NCI-H2029 treated with DMSO at 0.1 percent for 48 hours (cell line): ENCODE measurements at regions not wholly inside any gene's neighbourhood (a gene's known extent, or its start where the extent isn't known, plus 50 kb on each side); places are given as distances from the start of the nearest gene placed in this dataset.
"Not testable (repeated sequence)": the region's sequence is repeated elsewhere in the genome, so short reads cannot be mapped to it uniquely, and the experiment has no call there.

Source experiments
- DNase-seq: peaks from one replicate; lab custom pipeline; 2025; lab: John Stamatoyannopoulos, UW

DNA sequence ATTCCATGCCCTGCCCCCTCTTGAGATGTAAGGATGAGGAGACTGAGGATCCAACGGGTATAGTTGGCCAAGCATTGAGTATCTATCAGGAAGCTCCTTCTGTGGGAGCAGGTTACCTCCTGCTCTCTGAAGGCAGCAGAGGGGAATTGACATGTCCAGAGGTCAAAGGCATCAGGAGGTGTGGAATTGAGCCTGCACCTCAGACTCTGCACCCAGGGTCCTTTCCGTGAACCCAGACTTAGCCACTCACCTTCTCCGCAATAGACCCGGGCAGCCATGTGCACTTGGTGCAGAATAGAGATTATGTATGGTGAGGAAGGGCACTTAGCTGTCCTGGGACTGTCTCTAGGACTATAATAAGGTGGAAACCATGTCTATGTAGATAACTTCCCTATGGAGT lies 399.0 kb upstream of the TPM1 start:
- DNase-seq = no peak

DNA sequence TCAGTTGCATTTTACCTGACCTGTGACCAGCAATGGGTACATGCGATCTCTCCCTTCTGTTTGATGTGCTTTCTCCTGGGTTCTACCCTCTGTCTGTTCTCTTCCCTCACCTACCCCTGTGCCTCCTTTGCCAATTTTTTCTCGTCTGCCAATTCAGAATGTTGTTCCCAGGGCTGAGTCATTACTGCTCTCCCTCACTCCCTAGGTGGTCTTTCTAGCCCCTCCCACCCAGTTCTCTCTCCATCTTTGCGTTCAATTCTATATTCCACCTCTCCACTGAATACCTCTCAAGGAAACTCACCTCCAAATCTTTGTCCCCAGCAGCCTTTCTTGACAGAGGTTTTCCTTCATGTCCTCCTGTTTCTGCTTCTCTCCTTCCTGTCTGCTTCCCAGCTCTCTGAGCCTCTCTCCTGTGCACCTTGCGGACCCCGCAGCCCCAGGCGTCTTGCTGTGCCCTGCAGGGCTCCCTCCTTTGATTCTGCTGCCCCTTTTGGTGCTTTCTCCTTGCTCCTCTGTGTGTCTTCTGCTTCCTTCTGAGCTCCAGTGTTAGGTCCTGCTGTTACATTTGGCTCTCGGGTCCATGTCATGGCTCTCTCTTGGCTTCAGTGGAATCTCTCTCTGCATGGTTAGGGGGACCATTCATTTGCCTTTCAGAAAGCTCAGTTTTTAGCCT lies 398.2 kb upstream of the TPM1 start:
- DNase-seq = no peak

DNA sequence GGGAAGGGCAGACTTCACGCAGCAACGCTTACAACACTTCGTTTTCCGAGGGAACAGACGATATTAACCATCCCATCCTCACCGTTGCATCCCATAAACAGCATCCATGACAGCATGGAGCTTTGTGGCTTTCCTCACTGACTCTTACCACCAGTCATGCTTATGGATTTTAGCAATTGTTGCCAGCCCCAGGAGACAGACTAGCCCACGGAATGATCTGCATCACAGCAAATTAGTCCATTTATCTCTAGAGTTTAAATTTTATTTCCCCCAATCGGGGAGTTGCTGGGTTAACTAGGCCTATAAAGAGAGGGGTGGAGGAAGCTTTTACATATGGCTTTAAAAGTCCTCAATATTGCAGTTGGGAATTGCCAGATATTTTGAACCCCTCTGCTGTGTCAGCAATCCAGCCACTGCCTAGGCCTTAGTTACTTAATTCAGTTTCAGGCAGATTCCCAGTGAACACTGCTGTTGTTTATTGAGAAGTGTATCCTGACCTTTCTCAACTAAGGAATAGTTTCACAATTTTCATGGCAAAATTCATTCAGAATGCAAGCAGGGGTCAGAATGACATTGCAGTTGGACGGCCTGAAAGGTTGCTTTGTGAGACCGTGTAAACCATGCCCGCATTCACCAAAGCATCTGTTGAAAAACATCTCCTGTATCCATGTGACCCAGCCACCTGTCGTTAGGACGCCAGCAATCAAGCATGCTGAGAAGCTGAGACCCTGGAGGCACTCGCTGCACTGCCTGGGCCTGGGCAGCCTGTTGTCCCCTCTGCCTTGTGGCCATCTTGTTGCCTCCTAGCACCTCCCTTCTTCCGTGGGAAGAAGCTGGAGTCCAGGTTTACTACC lies 397.4 kb upstream of the TPM1 start:
- no peak for DNase-seq

DNA sequence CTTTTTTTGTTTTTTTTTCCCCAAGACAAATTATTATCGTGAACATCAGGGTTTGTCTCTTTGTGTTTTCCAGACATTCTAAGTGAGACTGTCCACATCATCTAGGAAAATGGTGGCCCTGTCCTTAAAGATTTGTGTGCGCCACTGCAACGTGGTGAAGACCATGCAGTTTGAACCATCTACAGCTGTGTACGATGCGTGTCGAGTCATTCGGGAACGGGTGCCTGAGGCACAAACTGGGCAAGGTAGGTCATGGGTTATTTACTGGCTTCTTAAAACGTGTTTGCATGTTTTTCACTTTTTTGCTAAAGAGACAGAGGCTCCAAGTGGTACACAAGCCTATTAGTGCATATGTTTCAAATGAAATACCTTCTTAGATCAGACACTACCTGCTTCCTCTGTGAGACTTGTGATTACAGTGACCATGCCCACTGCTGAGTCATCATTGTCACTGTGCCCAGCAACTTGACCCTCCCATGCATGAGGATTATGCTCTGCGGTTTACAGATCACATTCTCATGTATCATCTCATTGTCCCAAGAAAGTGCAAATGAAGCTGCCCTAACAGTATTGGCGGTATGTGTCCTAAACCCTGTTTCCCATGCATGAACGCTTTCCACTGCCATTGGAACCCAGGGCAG lies 395.2 kb upstream of the TPM1 start:
- DNase-seq = peak; percentile 4

DNA sequence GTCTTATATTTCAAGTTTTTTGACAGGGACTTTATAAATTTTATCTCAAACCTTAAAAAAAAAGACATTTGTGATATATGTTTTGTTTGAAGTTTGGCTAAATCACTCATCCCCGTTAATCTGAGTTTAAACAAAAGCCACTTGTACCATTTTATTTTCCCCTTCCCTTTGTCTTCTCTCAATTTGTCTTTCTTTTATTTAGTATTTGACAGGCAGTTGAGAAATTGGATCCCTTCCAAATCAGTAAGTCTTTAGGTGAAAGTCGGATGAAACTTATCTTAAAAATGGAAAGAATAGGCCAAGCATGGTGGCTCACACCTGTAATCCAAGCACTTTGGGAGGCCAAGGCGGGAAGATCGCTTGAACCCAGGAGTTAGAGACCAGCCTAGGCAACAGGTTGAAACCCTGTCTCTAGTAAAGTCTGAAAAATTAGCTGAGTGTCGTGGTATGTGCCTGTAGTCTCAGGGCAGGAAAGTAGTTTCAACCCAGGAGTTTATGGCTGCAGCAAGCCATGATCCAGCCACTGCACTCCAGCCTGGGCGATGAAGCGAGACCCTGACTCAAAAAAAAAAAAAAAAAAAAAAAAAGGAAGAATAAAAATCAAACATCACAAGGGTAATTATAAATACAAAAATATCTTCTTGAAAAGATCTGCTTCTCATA lies 394.6 kb upstream of the TPM1 start:
- DNase-seq = peak; percentile 2

DNA sequence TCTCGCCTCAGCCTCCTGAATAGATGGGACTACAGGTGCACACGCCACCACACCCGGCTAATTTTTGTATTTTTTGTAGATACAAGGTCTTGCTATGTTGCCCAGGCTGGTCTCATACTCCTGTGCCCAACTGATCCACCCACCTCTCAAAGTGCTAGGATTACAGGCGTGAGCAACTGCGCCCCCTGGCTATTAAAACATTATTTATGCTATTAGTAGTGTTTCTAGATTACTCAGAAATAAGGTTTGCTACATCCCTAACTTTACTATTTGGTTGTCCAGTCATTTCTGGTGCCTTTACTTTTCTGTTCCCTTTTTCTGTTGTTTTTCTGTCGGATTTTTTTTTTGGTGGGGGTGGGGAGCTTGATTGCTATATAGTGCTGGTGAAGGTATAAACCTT lies 393.6 kb upstream of the TPM1 start:
- DNase-seq = no peak

DNA sequence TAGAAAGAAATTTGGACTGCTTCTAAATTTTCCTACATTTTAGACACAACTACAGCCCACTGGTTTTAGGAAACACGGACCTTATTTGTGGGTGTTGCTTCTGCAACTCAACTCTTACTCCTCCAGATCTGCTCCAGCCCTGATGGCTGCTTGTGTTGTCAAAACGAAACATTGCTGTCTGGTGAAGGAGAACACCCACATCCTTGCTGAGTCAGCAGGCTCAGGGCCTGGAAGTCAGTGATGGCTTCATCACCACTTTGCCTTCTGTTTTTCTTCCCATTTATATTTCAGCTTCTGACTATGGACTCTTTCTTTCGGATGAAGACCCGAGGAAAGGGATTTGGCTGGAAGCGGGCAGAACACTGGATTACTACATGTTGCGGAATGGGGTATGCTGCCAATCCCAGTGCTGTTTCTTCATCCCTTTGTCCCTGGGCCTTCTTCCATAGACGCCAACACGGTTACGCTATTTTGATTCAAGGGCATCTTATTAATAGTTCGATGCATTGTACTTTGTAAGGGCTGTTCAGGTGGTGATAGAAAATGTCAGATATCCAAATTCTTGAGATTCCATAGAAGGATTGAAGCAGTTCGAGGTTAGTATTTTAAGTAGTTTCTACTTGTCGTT lies 392.6 kb upstream of the TPM1 start:
- DNase-seq = no peak

DNA sequence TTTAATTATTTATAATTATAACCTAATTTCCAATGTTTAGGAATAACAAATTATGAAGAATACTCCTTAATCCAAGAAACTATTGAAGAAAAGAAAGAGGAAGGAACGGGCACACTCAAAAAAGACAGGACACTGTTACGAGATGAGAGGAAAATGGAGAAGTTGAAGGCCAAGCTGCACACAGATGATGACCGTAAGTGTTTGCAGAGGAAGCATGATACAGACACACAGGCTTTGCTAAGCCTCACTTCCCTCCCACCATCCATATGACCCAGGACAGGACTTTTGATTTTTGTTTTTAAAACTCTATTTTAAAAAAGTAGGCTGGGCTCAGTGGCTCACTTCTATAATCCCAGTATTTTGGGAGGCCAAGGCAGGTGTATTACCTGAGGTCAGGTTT lies 389.4 kb upstream of the TPM1 start:
- DNase-seq = no peak

DNA sequence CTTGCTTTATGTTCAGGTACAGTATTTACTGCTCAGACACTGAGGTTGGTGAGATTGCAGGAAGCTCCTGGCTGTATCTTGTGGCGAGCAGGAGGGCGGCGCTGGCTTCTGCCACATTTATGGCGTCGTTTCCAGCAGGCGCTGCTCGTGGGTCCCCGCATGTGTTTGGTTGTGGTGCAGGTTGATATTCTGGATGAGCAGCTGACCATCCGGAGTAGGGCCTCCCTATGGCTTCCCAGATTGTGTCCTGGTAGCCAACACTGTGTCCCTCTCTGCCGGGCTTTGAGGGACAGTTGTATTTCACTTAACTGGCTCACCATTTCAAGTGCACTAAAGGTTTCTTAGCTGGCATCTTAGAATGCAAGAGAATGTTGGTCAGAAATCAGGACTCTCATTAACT lies 386.5 kb upstream of the TPM1 start:
- no peak for DNase-seq

DNA sequence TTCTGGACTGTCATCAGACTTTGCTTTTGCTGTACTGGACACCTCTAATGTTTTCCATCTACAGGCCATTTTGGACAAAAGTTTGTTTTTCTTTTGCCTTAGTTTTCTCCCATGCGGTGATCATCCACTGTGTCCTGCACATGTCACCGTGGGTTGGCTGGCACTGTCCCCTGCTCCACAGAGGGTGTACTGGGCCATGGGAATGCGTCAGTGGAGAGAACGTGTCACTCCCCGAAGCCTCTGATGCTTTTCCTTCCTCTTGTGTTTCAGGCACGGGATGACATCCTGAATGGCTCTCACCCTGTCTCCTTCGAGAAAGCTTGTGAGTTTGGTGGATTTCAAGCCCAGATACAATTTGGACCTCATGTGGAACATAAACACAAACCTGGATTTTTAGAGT lies 385.0 kb upstream of the TPM1 start:
- DNase-seq = not testable (repeated sequence)

DNA sequence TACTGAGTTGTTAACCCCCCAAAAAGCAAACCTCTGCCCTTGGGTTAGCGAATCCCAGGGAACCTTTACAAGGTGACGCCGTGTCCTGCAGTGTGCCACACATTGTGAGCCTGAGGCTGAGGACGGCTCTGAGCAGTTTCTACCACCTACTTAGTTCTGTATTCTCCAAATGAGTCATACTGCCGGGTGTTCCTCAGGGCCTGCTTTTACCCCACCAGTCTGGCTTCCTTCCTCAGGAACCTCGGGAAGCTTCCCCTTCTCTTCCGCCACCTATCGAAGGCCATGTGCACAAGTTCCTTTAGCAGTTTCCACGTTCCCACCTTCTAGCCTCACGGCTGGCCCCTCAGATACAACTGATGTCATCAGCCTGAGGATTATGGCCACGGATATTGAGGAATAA lies 384.0 kb upstream of the TPM1 start:
- DNase-seq = no peak

DNA sequence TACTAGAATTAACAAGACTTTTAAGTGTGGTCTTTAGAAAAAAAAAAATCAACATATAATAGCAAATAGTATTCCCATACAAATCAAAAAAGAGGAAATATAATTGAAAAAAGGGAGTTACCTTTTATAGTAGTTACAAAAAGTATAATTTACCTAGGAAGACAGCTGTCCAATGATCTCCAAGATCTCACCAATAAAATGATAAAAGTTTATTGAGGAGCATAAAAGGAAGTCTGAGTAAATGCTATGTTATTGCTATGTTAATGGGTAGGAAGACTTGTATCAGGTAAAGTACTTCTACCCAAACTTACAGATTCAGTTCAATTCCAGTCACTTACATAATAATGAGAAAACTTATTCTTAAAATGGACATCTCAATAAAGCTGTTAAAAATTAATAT lies 379.0 kb upstream of the TPM1 start:
- no peak for DNase-seq

DNA sequence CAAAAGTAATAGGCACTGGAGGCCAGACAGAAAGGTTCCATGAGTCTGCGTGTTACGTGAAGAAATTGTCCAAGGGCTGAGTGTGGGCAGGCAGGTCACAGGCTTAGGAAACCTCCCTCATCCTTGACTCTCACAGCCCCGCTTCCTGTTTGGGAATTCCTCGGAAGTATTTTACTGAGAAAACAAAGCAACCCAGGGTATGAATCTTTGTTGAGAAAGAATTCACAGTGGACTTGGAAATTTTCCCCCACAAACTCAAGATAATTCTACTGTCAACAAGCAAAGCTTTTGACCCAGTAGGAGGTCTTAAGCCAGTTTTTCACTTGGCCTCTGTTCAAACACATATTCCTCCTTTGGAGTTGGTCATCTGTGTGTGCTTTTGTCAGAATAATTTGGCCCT lies 377.1 kb upstream of the TPM1 start:
- DNase-seq = no peak

DNA sequence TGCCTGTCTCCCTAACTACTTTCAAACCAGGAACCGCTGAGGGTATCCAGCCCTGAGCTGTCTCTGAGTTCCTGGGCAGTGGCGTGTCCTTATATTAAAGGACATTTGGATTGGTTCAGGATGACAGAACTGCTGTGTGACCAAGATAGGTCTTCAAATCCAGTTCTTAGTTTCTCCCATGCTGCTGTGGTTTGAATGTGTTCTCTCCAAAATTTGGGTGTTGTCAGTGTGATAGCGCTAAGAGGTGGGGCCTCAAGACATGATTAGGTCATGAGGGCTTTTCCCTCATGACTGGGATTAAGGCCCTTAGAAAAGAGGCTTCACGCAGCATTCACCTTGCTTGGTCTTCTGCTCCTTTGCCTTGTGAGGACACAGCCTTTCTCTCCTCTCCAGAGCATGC lies 376.5 kb upstream of the TPM1 start:
- DNase-seq = no peak

DNA sequence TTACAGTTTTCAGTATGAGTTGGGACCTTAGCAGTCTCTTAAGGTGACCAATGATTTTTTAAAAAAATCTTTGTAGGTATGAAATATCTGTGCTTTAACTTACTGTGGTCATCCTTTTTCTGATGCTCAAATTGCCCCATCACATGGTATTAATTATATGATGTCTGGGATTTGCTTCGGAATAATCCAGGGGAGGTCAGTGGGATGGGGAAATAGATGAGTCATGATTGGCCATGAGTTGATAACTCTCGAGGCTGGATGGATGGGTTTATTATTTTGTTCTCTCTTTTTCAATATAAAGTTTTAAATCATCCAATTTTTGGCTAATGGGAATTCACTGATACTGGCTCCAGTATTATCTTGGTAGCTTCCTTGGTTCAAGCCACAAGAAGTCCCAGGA lies 370.3 kb upstream of the TPM1 start:
- no peak for DNase-seq

DNA sequence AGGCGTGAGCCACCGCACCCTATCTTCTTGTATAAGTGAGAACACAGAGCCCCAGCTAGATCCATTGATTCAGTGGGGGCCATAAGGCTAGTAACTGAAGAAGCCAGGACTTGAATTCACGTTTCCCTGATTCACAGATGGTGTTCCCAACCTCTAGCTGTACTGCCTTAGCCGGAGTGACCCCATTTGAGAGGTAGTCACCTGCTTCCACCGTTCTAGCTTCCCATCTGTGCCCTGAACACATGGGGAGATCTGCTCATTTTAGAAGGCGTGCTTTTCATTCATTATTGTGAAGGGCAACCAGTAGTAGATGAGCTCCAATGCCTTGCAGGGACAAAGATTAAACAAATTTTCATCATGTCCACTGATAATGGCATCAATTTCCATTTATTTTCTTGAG lies 365.7 kb upstream of the TPM1 start:
- DNase-seq = no peak

DNA sequence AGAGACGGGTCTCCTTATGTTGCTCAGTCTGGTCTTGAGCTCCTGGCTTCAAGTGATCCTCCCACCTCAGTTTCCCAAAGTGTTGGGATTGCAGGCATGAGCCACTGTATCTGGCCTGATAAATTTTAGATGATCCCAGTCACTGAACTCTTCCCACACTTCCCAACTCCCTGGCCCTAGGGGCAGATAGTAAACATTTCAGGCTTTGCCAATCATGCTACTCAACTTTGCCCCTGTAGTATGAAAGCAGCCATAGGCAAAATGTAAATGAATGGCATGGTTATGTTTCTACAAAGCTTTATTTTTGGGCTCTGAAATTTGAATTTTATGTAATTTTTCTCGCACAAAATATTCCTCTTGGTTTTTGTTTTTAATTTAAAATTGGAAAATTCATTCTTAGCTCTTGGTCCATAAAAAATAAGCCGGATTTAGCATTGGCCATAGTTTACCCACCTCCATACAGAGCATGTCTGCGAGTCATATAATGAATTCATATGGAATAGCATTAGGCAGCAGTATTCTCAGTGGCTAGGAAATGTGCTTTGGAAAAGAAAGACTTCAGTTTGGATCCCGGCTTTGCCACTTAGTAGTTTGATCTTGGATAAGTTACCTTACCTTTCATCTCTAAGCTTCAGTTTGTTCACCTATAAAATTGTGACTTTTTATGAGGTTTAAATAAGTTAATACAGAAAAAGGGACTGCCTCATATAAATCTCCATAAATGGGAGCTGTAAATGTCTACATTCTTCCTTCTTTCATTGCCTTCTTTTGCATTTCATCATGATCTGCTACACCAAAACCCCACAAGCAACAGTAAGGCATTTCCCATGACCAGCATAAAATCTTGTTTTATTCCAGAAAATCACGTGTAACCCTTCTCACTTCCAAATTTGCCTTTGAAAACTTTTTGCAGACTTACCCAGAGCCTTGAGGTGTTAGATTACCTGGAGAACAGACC lies 360.3 kb upstream of the TPM1 start:
- no peak for DNase-seq

DNA sequence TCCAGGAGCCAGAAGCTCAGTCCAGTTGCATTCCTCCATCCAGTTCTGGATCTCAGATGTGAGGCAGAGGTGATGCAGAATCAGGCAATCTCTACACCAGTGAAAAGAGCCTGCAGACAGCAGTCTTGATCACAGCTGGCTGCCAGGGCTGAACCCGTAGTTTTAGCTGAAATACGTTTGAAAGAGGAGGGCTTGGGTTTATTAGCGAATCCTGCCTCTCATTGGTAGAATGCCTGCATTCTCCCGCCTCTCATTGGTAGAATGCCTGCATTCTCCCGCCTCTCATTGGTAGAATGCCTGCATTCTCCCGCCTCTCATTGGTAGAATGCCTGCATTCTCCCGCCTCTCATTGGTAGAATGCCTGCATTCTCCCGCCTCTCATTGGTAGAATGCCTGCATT lies 359.4 kb upstream of the TPM1 start:
- DNase-seq = not testable (repeated sequence)

DNA sequence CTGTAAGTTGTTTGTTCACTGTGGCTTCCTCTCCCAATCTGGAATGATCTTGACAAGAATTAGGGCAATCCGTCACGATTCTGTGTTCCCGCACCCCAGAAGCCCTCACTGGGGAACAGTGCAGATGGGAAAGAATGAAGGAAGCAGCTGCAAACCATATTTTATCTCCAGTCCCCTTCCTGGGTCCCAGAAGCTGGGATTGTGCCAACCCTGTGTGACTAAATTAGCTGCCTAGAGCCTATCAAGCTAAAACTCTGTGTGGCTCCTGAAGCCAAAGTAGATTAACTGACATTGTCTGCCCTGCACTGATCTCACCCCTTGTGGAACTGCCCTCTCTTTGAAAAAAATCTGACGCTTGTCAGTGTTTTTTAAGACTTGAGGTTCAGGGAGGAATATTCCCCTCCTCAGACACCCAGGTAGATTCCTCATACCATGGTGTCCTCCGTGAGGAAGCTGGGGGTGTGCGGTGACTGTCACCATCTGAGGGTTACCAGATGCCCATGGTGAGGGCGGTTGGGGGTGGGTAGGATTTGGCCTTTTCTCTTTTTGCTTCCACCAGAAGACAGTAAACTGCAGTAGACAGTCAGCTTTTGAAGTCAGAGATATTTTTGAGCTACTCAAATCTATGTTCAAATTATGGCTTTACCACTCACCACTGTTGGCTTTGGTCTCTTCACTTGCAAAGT lies 358.3 kb upstream of the TPM1 start:
- no peak for DNase-seq

DNA sequence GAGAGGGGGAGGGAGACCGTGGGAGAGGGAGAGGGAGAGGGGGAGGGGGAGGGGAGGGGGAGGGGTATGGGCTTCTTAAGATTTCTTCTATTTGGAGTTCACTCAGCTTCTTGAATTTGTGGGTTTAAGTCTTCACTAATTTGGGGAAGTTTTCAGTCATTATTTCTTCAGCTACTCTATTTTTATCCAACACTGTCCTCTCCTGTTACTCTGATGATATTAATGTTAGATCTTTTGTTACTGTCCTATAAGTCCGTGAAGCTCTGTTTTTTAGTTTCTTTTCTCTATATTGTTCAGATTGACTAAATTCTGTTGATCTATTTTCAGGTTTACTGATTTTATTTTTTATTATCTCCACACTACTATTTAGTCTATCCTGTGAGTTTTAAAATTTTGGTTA lies 351.5 kb upstream of the TPM1 start:
- no peak for DNase-seq

DNA sequence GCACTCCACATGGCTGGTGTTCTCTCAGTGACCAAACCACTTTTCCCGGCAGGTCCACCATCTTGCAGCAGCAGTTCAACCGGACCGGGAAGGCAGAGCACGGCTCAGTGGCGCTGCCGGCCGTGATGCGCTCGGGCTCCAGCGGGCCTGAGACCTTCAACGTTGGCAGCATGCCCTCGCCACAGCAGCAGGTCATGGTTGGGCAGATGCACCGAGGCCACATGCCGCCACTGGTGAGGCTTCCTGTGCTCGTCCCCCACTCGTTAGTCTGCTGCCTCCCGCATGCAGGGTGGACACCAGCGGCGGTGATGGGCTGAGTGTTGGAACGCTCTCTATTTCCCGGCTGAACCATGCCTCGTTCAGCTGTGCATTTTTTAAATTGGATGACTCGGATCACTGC lies 344.9 kb upstream of the TPM1 start:
- DNase-seq = no peak
